T-helper 9 cell (primary cell): ENCODE measurements at regions not wholly inside any gene's neighbourhood (a gene's known extent, or its start where the extent isn't known, plus 50 kb on each side); places are given as distances from the start of the nearest gene placed in this dataset.
"Not testable (repeated sequence)": the region's sequence is repeated elsewhere in the genome, so short reads cannot be mapped to it uniquely, and the experiment has no call there.

Experiments used
- DNase-seq: peaks from one replicate; pipeline ENCODE4 v3.0.0-alpha.2; 2020

DNA sequence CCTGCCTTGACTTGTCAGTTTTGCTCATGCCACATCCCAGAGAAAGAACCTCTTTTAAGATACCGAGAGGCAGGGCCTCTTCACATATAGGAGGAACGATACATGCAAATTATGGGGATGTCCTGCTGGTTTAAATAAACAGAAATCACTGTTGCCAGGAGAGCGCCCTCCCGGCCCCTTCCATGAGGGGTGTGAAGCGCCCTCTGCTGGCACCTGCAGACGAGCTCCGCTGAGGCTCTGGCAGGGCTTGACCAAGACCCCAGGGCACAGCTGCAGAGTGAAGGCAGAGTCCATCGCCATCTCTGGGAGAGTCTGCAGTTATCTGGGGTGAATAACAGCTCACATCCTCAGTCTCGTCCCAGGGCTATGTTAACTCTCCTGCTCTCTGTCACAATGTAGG lies 468.8 kb downstream of the RPIA start:
- not testable (repeated sequence) for DNase-seq

DNA sequence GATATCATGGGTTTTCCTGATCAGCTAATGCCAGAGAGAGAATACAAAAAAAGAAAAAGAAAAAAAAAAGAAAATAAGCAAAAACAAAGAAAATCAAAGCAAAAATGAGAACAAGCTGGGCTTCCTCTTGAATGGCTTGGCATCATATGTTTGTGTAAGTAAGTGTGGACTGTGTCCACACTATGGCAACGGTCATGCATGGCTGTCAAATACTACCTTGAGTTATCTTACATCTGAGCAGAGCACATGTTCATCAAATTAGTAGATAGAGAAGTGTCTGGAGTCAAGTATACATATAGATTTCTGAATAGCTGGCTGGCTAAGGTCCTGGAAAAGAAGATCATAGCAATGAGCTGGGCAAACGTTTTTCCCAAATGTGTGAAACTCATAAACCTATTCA lies 470.2 kb downstream of the RPIA start:
- not testable (repeated sequence) for DNase-seq

DNA sequence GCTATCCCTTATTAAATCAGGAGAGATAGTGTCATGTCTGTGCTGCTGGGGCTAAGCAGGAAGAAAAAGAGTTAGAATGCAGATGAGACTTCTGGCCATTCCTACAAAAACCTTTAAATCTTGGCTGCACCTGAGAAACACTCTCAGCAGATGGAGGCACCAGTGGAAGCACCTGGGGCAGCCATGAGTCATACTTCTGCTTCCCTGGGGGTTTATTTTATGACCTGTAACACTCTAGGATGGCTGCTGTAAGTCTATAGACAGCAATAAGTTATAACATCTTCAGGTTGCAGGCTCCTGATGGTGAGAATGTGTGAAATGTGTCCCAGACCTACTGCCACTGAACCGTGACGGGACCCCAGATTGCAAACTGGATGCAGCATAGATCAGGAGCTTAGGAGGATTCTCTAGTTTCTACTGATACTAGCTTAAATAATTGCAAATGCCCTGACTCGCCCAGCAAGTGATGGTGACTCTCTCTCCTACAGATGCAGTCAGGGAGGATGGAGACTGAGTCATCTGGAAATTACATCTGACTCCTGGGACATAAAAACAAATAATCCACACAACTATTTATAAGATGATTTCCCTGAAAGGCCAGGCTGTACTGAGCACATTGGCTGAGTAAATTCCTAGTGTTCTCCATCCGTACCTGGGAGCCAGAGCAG lies 479.2 kb downstream of the RPIA start:
- not testable (repeated sequence) for DNase-seq

DNA sequence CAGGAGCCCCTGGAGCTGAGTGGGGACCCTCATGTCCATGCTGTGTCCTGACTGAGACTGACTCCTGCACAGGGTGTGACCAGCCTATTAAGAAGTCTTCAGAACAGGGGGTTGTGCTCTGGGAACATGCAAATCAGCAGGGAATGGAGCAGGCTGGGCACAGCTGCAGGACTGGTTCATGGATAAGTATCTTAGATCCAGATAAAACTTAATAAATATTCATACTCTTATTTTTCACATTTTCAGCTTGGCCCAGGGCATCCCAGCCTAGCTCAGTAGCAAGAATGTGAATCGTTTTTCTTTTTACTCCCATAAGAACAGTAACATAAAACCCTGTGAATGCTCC lies 479.7 kb downstream of the RPIA start:
- DNase-seq = not testable (repeated sequence)

DNA sequence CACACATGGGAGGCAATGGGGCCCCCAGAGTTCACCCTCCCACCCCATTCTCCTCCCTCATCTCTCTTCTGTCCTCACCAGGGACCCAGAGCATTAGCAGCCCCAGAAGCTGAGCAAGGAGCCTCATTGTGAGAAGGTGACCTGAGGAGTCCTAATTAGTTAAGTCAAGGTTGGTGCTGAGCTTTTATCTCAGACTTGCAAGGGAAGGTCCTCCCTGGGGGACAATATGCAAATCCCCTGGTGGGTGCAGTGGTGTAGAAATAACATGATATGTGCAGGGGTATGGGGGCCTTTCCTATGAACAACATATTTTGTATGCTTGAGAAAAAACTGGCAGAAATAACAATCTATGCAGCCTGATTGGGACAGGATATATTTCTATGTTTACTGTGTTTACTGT lies 485.5 kb downstream of the RPIA start:
- DNase-seq = not testable (repeated sequence)

DNA sequence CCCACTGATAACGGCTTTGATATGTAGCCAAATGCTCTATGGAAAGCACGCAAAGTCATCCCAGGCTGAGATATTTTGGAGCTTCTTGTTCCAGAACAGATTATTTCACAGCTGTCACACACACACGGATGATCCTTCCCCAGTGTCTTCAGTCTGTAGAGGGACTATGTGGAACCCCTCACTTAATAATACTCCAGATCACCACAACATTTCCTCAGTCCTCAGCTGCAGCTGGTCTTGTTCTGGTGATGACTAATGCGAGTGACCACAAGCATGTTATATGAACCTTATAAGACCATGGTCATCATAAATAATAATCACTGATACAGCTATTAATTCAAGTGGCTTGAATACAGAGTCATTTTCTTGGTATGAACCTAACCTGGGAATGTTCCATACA lies 490.7 kb downstream of the RPIA start:
- not testable (repeated sequence) for DNase-seq

DNA sequence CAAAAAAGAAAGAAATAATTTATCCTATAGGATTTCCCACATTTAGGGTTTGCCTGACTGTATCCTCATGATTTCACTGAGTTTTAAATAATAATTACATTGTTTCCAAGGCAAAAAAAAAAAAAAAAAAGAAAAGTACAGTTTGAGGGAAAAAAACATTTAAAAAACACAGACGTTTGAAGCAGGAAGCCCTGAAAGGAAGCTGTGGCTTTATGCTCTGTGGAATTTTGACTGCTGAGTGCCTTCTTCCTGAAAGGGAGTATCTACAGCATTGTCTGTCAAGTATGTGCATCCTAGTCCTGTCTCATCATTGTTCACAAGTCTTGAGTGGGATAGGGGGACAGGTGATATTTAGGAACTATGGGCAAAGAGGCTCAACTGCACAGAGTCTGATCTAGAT lies 493.3 kb downstream of the RPIA start:
- DNase-seq = not testable (repeated sequence)

DNA sequence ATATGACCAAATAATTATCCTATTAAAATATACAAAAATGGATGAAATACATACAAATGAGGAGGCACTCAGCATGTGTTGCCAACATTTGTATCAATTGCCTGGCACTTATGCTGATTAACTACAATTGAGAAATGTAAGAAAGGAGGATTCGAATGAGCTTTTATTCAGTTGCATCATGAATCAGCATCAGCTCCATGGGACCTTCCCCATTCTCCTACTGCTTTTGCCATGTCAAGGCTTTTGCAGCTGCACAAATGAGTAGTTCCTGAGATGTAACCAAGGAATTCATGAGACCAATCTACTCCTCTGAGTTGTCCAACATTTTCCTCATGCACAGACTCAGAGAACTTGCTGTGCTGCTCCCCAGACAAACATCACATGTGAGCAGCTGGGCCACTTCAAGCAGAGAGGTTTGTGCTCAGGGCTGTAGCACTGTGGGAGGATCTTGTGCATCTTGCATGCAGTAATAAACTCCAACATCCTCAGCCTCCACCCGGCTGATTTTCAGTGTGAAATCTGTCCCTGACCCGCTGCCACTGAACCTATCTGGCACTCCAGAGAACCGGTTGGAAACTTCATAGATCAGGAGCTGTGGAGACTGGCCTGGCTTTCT lies 504.3 kb downstream of the RPIA start:
- not testable (repeated sequence) for DNase-seq

DNA sequence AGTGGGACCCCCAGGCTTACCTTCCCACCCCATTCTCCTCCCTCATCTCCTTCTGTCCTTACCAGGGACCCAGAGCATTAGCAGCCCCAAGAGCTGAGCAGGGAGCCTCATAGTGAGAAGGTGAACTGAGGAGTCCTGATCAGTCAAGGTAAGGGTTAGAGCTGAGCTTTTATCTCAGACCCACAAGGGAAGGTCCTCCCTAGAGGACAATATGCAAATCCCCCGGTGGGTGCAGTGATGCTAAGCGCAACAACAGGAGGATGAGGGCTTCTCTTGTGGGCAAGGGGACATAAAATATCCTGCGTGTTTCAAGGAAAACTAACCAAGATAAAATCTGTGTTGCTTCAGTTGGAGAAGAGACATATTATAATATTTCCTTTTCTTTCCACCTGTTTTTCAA lies 505.2 kb downstream of the RPIA start:
- not testable (repeated sequence) for DNase-seq

DNA sequence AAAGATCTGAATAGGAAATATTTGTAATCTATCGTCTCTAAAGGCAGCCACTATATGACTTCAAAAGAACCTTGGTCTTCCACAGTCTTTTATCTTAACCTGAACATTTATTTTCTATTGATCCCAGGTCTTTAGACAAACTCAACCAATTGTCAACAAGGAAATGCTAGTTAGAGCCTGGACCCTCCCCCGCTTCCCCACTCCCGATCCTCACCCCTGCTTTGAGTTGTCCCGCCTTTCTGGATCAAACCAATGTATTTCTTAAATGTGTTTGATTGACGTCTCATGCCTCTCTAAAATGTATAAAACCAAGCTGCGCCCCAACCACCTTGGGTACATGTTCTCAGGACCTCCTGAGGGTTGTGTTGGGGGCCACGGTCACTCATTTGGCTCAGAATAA lies 506.6 kb downstream of the RPIA start:
- not testable (repeated sequence) for DNase-seq

DNA sequence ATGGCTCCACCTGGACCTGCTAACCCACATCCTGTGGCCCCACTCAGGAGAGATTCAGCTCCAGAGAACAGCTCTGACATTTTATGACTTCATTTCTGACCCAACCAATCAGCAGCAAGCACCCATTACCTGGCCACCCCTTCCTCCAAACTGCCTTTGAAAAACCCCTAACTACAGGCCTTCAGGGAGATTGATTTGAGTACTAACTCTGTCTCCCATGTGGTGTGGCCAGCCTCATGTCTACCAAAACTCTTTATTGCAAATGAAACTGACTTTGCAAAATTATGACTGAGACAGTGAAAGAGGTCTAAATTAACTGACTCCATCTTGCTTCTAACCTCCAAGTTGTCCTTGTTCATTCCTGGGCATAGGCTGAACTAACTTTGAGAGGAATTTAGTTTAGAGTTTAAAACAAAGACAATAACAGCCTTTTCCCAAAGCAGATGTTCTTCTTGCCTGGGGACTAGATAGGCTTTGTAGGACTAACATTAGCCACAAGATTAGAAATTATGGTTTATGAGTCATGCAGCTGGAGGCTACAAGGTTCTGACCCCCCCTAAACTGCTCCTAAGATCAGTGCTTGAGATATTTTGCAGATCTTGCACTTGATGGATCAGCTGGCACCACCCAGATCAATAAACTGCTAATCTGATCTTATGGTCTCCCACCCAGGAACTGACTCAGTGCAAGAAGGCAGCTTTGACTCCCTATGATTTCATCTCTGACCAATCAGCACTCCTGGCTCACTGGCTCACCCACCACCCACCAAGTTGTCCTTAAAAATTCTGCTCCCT lies 508.2 kb downstream of the RPIA start:
- DNase-seq = not testable (repeated sequence)

DNA sequence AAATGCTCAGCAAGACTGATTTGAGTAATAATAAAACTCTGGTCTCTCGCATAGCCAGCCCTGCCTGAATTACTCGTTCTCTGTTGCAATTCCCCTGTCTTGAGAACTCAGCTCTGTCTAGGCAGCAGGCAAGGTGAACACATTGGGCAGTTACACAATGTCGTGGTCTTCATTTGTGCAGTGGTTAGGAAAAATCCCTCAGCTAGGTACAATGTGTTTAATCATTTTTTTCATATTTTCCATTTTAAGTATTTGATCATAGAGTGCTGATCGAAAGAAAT lies 508.7 kb downstream of the RPIA start:
- DNase-seq = not testable (repeated sequence)

DNA sequence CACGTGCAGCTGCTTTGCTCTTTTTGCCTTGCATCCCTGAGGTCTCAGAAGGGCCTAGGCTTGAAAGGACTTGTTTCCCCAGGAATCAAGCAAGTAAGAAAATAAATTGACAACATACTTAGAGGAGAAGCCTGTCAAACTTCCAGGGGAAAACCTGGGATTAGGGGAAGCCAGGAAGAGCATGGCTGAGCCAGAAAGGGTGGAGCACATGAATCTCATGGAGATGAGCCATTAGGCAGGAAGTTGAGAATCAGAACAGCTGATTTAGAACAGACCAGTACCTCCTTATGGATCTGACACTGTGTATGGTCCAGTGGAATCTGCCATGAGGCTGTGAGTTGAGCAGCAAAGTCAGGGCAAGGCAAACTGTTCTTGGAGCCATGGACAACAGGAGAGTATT lies 511.0 kb downstream of the RPIA start:
- DNase-seq = not testable (repeated sequence)

DNA sequence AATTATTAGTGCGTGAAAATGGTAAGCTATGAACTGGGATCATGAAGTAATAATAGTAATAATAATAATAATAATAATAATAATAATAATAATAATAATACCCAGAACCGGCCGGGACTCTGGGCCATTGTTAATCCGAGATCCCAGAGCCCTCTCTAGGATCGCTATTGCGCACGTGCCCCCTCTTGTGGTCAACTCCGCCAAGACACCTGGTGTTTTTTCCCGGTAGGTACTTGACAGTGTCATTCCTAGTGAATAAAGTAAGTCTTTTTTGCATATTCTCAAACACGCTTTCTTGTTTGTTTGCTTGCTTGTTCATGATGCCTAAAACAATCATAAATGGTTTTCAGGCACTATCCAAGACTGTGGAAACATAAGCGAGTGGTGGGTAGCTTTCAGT lies 513.7 kb downstream of the RPIA start:
- peak; percentile 6 for DNase-seq

DNA sequence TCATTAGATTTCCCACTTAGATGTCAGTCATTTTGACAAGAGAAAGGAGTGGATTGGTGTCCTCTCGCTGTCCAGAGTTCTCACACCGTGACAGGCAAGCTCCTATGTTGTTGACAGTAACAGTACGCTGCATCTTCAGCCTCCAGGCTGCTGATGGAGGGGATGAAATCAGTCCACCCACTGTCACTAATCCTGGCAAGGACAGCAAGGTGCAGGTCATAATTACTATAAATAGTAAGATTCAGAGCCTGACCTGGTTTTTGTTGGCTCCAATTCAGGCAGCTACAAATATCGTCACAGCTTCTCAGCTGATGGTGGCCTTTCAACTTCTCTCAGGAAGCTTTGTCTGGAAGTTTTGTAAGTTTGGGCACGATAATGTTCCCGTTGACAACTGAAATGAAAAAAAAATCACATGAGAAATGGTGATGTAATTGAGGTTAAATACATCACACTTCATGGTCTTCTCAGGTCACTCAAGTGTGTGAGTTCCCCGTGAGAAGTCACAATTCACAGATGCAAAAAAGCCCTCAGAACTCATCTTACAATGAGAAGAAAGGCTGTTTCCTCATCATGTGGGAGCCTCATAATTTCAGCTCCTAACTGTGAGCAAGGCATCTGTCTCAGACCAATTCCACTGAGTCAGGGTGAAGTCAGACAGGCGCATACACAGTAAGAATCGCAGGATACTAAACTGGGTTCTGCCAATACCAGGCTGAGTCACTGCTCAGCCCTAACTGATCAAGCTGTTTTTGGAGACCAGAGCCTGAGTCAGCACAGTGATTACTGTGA lies 516.9 kb downstream of the RPIA start:
- DNase-seq = not testable (repeated sequence)

DNA sequence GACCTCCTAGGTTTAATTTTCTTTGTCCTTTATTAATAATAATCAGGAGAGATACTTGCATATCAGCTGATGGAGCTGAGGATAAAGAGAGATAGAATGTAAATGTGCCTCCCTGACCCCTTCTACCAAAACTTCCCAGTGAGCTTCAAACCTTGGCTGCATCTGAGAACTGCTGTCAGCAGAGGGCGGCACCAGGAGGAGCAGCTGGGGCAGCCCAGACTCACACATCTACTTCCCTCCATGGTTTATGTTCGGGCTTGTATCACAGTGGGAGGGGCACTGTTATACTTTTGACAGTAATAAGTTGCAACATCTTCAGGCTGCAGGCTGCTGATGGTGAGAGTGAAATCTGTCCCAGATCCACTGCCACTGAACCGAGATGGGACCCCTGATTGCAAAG lies 521.7 kb downstream of the RPIA start:
- DNase-seq = not testable (repeated sequence)

DNA sequence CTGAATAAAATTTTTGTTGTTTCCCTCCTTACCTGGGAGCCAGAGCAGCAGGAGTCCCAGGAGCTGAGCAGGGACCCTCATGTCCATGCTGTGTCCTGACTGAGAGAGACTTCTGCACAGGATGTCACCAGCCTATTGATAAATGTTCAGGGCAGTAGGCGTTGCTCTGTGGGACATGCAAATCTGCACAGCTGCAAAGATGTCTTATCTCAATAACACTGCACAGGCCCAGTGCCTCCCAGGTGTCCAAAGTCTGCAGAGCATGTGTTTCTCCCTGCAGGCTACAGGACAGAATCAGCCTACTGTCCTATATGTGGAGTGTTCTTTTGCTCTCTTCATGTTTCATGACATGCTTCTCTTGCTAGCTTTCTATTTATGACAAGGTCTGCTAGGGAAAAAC lies 522.3 kb downstream of the RPIA start:
- not testable (repeated sequence) for DNase-seq

DNA sequence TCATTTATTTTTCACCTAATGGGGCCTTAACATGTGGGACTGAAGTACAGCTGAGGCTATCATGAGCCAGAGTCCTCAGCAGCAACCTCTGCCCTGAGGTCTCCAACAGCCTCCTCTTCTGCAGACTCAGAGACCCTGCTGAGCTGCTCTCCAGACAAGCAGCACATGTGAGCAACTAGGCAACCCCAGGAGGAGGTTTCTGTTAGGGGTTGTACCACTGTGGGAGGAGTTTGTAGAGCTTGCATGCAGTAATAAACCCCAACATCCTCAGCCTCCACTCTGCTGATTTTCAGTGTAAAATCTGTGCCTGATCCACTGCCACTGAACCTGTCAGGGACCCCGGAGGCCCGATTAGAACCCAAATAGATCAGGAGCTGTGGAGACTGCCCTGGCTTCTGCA lies 530.0 kb downstream of the RPIA start:
- not testable (repeated sequence) for DNase-seq

DNA sequence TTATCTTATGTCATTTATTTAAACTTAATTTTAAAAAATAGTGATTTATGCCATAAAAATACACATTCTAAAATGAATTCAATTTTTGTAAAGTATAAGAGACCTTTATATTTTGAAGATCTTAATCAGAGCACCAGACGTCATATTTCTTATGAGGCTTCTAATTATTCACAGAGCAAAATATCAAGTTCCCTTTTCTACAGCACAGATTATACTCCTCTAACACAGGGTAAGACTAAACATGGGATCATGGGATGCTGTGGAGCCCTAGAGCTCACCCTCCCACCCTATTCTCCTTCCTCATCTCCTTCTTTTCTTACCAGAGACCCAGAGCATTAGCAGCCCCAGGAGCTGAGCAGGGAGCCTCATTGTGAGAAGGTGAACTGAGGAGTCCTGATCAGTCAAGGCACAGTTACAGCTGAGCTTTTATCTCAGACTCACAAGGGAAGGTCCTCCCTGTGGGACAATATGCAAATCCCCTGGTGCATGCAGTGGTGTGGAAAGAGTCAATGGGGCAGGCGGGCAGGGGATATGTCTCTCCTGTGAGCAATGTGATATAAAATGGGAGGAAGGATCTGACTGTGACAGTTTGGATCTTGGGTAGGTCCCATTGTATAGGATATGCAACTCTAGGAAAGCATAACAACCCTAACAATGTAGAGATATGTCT lies 530.7 kb downstream of the RPIA start:
- DNase-seq = not testable (repeated sequence)

DNA sequence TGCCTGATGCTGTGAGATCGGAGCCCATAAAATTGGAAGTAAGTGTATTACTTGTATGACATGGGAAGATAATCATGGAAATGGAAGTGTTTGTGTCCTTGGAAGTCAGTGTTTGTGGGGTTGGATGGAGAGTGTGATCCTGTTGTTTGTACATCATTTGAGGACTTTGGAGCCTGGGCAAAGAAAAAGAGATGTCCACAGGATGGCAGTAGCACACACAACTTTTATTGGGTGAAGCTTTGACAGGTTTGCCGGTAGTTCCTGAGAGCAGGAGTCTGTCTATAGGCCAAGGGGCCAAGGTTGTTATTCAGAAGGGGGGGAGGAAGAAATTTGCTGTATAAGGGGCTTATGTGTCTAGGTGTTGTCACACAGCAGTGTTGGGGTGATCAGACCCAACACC lies 533.3 kb downstream of the RPIA start:
- DNase-seq = not testable (repeated sequence)

DNA sequence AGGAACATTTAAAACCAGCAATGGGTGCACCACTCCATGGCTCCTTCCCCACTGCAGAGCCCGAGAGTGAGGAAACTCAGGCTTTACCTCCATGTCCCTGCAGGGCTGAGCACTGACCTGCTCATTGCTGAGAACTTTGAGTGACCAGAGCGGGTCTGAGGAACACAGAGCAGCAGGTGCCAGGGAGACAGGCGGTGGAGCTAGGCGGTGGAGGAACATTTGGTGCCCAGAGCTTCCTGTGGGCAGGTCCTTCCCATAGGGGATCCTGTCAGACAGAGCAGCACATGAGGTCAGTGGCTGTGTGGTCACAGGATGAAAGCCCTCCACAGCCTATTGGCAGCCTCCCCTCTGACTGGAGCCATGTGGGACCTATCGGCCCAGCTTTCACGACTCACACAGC lies 538.5 kb downstream of the RPIA start:
- not testable (repeated sequence) for DNase-seq

DNA sequence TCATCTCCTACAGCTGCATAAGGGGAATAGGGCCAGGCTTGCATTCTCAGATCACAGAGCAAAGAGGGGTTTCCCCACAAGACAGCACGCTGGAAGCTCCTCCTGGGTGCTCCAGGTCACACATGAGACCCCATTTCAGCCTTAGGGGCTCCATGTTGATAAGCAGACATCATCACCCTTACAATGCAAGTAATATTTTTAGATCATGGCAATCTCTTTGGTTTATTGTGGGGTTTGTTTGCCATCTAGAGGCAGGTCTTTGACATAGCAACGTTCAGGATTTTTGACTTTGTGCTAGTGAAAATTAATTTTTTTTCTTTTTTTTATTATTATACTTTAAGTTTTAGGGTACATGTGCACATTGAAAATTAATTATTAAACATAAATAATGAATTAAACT lies 539.8 kb downstream of the RPIA start:
- DNase-seq = not testable (repeated sequence)

DNA sequence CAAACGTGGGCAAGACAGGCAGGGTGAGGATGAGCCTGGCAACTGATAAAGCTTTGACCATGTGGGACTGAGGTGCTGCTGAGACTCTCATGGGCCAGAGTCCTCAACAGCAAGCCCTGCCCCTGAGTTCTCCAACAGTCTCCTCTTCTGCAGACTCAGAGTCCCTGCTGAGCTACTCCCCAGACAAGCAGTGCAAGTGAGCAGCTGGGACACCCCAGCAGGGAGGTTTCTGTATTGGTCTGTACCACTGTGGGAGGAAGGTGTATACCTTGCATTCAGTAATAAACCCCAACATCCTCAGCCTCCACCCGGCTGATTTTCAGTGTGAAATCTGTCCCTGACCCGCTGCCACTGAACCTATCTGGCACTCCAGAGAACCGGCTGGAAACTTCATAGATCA lies 542.5 kb downstream of the RPIA start:
- DNase-seq = not testable (repeated sequence)
